ENCODE measurements at regions not wholly inside any gene's neighbourhood (a gene's known extent, or its start where the extent isn't known, plus 50 kb on each side); places are given as distances from the start of the nearest gene placed in this dataset.

DNA sequence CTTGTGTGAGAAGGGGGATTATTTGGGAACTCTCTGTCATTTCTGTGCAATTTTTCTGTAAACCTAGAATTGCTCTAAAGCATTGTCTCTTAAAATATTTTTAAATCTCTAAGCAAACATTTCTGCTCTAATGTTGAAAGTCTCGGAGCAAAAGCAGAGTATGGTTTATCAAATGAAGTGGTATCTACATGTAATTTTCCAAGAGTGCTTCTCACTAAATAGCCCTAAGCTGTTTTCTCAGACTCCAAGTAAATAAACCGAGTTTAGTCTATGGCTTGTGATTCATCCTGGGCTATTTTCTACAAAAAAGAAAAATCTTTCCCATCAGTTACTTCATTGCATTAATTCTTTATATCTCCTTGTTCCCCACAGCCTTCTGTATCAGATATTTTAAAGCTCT is 90.8 kb downstream of the METTL4 start:
- DNase-seq = no peak

DNA sequence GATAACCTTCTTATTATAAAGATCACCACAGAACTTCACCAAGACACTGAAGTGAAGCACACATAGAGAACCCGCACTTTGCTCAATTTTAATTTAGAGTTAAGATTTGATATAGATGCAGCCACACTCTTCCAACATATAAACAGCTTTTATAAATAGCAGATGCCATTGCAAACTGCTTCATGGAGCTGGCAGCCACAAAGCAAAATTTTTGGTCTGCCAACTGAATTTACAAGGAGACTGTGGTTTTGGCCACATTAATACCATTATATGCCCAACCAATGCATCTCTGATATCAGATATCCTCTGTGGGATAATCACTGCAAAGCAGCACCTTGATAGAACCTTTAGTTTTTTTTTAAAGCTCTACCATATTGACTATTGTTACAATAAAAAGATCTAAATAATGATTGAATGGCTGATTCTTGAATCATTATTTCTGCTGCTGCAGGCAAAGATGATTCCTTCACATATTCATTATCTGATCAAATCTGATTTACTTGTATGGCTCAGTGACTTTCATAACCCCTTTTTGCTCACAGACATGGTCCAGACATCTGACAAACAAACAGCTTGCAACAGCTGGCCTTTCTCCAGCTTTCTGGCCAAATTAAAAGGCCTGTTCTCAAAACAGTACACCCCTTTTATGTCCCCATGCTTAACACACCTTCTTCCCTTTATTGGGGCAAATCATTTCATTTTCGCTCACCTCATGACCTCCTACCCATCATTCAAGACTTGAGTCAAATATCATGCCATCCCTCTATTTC is 88.4 kb downstream of the METTL4 start:
- DNase-seq = no peak

DNA sequence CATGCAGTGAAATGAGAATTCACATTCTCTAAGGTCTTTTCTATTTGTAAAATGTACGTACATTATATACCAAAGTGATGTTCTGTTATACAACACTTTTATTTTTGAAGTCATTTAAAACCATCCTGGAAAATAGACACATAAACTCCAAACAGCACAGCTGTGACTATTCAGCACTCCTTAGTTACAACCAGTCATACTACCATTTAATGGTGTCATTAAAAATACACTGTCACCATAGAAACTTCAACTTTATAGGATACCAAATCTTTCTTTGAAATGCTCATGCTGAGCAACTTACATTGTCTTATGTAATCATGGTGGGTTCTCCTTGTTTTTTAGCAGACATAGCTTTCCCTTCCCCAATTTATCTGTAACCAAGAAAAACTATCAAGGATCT is 85.3 kb downstream of the METTL4 start:
- no peak for DNase-seq

DNA sequence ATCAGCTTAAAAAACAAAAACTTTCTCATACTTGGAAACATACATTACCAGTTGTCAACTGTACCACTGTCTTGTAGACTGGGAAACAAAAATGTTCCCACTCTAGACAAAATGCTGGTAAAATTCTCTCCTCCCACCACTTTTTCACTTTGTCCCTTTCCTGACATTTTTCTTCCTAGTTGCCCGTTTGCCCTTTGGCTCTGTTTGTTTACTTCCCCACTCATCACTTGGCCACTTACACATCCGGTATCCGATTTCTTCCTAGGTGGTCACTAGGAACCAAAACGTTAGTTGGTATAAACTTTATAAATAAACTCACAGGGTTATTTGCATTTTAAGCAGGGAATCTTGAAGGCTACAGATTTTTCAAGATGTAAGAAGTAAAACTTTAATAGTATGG is 84.9 kb downstream of the METTL4 start:
- DNase-seq = no peak
